Activated effector memory CD4-positive, alpha-beta T cell treated with anti-CD3 and anti-CD28 coated beads, Interleukin-2, amount 50 U/mL, for 16 hours (primary cell): ENCODE measurements at regions not wholly inside any gene's neighbourhood (a gene's known extent, or its start where the extent isn't known, plus 50 kb on each side); places are given as distances from the start of the nearest gene placed in this dataset.

ENCODE experiments used
- DNase-seq: peaks from one replicate; pipeline ENCODE4 v3.0.0-alpha.2; 2020

DNA sequence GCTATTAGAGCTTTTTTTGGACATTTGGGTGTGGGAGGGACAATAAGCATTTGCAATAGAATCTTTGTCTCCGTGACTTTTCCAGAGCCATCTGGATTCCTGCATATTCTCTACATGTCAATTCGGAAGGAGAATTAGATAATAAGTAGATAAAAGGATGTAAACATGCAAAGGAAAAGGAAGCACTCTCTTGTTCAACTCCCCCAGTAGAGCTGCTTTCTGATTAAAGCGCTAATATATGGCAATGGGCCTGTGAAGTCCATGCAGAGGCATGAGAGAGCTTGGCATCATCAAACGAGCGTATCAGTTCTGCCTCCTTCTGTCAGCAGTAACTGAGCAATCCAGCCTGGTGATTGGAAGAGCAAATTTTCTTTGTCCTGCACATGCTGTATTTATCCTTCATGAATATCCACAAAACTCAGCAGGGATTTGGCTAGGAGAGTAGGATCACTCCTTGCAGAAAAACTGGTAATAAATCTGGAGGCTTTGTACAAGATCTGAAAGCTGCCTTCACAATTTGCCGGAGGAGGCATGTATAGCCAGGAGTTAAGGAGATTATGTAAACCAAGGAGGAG lies 1752.9 kb downstream of the MAT2B start:
- DNase-seq = no peak

DNA sequence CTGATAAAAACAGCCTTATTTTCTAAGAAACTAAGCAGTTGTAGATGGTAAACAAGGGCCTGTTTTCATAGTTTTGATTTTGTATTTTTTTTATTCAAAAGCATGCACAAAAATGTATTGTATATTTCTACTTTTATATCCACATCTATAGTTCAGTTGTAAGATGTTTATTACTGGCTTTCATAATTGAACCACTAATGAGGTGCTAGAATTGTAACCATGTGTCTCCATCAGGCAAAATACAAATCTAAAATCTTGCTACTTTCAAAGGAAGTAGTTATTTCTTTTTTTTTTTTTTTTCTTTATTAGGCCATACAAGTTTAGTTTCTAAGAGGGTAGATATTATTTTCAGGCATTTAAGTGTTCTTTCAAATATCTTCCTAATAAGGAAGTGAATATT lies 1755.0 kb downstream of the MAT2B start:
- no peak for DNase-seq

DNA sequence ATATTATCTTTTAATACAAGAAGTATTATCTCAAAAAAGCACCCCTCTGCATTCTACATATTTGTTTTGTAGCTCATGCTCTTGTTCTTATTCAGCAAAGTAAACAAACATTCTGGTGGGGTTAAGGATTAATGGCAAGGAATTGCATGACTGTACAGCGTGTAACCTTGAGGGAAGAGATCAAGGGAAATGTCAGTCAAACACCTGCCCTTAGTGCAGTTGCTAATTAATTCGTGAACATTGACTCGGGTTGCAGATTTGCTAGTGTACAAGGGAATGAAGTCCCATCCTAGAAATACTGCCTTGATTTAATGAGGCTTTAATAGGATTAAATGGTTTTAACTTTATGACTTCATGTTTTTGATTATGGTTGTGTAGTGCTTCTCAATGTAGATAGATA lies 1758.1 kb downstream of the MAT2B start:
- no peak for DNase-seq

DNA sequence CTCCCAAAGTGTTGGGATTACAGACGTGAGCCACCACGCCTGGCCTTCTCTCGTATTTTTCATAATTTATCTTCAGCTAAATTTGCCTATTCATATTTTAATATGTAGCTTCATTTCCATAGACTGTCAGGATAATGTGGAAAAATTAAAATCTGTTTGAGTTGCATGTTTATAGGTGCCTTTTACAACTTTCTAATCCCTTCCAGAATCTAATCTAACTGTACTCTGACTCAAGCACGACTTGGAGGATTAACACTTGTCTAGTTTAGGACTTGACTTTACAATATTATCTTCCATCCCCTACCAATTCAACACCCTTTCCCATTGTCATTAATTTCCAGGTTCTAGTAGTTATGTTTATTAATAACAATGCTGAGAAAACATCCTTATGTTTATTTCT lies 1761.5 kb downstream of the MAT2B start:
- DNase-seq = no peak

DNA sequence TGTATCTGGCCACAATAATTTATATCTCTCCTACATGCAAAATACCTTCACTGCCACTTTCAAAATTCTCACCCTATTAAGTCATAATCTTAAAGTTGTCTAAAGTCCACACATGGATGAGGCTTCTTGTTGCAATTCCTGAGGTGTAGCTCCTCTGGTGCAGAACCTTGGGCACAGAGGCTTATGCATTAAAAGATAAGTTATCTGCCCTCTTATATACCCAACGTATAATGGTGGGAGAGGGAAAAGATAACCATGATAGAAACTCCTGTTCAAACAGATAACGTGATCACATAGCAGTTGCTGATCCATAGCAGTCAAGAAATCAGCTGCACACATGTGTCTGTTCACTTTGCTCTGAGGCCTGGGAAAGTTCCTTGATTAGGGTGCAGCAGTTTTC lies 1767.0 kb downstream of the MAT2B start:
- DNase-seq = no peak

DNA sequence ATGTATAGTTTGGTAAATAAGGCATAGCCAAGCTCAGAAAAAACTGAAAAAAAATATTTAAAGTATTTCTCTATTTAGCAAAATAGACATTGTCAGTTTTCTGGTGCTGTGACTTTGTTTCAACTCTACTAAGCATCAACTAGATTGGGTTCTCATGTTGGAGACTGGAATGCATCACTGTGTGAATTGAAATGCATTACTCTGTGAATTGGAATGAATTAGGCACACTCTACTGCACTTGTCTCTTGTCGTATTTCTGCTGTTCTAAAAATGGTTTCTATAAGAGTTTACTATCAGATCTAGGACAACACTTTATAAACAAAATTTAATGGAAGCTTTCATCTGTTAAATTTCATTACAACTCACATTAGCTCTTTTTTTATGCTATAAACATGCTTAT lies 1772.2 kb downstream of the MAT2B start:
- DNase-seq = no peak

DNA sequence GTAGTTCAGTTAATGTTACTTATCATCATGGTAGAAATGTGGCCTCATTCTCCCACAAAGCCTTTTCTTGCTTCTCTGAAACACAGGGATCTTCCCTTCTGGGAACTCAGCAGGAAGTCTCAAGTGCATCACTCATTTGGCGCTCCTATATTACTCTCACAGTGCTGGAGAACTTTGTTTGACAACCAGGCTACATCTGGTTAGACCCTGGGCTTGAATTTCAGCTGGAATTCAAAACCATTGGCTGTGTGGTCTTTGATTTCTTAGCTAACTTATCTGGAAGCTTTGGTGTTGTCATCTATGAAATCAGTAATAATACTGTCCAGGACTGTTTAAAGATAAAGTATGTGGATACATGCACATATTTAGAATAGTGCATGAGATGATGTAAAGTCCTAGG lies 1777.1 kb downstream of the MAT2B start:
- no peak for DNase-seq

DNA sequence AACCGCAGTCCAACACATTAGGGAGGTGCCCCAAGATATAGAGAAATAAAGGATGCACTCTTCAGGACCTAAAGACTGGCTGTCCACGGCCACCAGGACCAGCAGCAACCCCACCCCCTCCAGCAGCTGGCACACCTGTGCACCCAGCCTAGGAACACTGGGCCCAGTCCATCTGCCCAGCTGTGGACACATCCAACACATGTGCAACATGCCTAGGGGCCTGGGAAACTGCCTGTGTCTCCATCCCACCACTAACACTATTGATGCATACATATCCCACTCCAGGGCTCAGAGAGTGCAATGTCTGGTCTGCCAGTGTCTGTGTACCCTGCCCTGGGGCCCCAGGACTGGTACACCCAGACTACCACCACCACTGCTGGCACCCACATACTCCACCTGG lies 1781.3 kb downstream of the MAT2B start:
- no peak for DNase-seq

DNA sequence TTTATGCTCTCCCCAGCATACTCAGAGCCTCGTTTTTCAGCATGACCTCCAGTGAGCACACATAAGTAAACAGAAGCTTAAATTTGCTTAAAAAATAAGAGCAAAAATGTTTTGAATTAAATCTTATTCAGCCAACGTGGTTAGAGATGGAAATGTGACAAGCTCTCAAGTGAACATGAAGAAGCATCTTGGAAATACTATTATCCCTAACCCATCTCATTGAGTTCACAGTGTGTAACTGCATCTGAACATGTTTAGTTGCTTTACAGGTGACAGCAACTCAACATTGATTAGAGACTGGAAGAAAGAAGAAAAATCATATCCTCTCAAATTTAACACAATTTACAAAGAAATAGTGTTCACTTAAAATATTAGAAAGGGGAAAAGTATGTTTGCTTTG lies 1785.1 kb downstream of the MAT2B start:
- DNase-seq = no peak

DNA sequence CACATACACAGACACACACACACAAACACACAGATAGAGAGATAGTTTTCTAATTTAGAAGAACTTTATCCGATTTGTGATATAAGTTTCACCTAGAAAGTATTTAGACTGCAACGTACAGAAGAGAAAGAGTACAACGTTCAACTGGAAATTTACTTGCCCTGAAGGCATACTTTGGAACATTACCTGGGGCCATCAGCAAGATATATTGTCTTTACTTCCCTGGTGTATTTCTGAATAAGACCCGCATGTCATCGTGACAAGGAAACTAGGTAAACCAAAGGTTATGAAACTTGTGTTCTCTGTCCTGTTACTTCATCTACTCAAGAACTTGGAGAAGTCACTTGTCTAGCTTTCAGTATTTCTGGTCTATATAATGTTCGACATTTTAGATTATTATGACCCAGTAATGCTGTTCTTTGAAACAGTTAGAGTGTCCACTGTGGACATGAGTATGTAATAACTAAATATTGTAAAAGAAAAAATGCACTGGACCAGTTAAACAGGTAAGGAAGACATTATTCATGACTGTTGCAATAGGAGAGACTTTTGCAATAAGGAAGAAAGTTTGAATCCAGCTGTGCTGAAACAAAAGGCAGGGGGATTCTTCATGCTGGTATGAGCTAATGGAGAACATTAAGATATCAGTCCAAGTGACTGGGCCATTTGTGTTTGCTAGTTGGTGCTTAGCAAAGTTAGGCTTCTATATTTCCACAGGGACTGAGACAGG lies 1791.1 kb downstream of the MAT2B start:
- no peak for DNase-seq

DNA sequence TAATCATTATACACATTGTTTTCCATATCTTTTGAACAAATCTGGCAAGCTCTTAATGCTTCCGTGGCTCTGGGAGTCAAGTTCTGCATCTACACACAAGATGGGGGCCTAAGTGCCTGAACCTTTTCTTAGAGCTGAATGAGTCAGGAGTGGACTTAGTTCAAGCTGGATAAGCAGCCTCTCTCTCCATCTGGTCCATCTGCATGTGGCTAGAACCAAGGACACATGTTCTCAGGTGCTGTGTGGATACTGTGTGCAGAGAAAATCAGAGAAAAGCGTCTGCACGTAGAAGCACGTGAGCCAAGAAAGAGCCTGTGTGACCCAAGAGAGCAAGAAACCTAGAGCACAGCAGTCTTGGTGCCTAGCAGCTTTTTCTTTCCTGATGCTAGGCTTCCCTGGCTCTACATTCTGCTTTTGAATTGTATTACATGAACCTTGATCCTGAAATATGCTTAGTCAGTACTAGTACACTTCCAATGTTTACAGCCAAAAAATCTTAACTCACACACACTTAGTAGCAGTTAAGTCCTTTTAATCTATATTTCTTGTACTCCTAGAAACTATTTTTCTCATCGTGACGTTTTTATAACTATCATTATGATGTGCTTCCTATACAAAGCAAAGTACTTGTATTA lies 1798.9 kb downstream of the MAT2B start:
- no peak for DNase-seq

DNA sequence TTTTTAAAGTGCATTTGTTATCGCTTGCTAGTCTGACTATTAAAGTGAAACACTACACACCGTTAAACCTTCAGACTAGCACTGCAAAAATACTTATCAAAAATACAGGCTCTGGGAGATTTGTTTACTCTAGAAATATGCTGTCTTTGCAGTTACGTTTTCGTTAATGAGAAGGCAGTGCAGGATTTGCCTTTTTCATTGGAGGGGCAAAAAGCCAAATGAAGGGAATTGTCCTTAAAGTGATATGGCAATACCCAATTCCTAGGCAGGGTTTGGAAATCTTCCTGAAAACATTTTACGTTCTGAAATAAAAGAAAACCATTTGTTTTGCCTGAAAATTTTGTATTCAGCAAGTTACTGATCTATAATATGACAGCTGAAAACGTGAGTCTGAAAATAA lies 1800.2 kb downstream of the MAT2B start:
- DNase-seq = no peak

DNA sequence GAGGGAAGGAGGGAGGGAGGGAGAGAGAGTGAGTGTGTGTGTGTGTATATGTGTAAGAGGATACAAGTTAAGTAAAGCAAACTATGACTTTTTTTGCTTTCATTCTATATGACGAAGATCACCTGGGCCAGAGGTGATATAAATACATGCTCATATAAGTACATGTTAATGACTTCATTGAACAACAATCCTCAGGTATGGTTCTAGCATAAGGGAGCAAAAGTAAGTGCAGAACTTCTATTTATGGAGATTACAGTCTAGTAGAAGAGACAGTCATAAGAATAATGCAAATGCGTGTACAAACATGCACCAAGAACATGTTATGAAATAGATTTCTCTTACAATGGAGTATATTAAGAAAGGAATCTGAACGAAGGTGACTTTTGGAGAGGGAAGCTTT lies 1804.0 kb downstream of the MAT2B start:
- DNase-seq = no peak

DNA sequence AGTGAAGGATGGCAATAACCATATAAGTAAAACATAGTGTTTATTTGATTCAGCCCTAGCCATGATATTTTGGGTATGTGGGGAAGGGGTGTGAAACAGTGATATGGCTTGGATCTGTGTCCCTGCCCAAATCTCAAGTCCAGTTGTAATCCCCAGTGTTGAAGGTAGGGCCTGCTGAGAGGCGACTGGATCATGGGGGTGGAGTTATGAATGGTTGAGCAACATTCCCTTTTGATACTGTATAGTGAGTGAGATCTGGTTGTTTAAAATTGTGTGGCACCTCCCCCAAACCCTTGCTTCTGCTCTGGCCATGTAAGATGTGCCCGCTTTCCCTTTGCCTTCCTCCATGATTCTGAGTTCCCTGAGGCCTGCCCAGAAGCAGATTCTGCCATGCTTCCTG lies 1804.6 kb downstream of the MAT2B start:
- DNase-seq = no peak

DNA sequence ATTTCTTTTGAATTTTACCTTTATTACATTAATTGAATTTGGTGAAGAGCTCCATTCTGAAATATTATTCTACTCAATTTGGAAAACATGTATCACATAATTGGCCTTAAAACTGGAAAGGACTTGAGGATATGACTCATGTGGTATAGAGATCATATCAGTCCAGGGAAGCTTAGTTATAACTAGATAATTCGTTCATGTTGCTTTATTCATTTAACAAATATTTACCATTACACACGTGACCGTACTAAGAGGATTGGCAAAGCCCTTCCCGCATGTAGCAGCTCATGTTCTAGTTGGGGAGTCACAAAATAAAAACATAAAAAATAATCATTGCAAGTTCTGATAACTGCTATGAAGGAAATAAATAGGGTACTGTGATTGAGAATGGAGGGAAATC lies 1816.5 kb downstream of the MAT2B start:
- no peak for DNase-seq

DNA sequence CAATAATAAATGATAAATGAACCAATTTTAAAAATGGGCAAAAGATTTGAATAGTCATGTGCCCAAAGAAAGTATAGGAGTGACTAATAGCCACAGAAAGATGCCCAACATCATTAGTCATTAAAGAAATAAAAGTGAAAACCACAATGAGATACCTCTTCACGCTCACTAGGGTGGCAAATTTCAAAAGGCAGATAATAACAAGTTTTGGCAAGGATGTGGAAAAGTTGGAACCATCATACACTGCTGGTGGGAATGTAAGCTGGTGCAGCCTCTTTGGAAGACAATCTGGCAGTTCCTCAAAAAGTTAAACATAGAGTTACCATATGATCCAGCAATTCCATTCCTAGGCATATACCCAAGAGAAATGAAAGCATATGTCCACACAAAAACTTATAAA lies 1819.8 kb downstream of the MAT2B start:
- no peak for DNase-seq

DNA sequence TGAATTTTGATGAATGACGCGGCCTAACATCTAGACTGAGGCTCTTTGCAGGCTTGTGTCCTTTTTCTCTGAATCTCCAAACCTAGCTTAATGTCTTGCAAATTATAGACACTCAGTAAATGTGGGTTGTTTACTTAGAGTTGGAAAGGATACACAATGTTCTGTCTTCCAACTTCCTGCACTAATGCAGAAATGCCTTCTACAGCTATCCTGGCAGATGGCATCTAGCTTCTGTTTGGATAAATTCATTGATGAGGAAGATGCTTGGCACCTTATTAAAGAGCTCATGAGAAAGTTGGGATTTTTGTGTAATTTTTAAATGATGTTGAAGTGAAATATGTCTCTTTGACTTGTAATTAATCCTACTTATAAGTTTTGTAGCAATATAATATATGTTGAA lies 1822.2 kb downstream of the MAT2B start:
- DNase-seq = no peak

DNA sequence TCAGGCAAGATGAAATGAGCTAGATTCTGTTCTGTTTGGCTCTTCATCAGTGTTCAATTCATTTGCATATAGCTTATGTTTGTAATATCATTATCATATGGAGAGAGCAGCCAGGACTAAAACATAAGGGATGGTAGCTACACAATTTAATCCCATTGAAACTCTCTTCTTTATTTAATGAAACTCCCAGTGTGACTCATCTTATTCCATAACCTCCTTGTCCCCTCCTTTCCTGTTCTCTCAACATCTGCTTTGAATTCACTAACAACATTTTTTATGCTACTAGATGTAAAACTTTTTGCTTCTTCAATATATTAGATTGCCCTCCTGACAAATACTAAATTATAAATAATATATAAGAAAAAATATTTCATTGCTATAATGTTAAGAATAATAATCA lies 1823.4 kb downstream of the MAT2B start:
- no peak for DNase-seq

DNA sequence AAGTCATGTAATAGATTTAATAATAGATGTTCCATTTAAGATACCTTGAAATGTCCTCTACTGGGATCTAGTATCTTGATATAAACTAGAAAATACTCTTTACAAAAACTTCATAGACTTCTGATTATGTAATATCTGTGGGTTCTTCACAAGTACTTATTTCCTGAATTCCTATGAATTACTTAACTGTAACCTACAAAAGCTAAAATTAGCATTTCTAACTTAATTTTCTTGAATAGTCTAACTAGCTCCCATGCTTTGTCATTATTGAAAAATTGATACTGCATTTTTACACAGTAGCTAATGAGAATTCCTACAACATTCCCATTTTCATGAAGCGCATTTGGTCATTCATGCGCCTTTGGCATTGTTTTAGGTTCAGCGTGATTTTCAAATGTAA lies 1828.2 kb downstream of the MAT2B start:
- no peak for DNase-seq

DNA sequence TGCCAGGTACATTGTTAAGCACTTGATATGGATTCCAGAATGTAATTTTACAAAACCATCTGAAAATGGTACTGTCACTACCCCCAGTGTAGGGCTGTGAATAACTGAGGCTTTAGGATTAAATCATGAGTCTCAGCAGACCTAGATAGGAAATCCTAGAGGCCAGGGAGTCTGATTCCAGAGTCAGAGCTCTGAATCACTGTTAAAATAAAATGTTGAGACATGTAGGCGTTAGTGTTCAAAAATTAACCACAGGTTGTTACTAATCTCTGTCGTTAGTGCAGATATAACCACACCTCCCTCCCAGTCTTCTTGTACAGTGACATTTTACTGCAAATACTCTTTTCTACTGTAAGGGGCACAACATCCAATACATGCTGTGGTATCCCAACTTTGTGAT lies 1828.8 kb downstream of the MAT2B start:
- no peak for DNase-seq

DNA sequence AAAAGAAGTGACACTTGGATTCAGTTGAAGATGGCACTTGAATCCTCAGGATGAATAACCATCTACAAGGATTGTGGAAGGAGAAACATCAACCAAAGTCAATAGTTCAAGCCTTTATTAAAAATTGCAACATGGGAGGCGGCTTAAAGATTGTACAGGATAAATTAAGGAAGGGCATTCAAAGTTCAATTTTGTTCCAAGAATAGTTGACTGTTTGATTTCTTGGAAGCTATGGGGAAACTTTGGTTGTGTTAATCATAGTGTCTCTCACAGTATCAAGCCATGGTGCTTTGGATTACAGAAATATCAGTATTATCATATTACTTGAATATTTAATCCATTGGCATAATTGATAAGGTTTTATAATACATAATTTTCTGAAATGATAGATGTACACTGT lies 1844.3 kb downstream of the MAT2B start:
- DNase-seq = no peak

DNA sequence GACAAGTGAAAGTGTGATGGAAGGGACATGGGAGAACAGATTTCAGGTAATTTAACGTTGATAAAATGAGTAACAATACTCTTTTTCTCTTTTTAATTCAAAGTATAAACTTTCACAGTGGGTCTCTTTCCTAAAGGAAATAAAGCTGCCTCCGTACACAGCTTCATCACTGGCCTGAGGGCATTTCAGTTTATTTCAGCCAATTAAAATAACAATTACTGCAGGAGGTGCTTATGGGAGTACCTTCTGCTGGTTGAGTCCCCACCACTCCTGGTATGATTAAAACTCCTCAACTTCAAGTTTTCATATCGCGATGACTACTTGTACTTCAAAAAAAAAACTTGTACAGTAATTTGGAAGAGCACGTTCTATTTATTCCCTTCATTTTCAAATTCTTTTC lies 1845.9 kb downstream of the MAT2B start:
- no peak for DNase-seq

DNA sequence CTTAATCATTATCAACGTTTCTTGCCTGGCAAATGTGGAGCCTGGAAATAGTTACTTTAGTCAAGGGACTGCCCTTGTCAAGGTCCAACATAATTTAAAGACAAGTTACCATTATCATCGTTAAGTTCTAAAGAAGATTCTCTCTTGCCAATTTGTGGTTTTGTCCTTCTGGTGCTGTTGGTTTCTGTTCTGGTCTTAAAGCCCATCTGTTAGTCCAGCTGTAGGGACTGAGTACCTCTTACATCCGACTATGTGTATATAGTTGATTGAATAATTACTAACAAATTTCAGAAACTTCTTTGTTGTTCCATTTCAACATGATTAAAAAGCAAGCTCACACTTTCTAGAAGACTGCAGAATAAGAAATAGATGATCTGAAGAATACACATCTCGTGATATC lies 1854.9 kb downstream of the MAT2B start:
- DNase-seq = no peak

DNA sequence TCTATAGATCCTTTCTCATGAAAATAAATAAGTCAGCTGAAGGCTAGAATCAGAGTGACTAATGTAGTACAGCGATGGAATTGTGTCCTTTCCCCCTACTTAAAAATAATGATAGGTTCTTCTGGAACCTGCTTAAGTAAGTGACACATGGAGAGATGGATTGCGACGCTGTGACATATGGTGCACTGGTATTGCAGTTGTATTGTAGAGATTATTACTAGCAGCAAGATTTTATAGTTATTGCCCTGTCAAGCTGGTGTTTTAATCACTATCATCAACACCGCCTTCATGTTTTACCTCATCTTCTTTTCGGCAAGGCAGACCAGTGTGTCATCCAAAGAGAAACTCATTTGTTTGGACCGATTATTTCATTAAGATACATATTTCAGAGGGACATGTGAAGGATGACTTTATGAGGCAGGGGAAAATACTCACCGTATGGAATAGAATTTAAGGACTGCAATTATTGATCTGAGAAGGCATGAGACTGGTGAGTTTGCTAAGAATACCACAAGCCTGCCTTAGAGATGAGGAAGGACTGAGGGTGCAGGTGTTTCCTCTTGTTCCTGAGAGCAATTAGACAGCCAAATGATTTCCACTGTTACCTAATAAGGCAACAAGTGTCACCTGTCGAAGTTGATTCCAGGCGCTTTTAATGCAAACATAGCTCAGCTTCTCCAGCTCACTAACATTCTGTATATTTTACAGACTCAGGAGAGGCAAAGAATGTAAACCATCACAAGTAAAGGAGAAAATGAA lies 1855.5 kb downstream of the MAT2B start:
- no peak for DNase-seq
